ENCODE measurements at regions not wholly inside any gene's neighbourhood (a gene's known extent, or its start where the extent isn't known, plus 50 kb on each side); places are given as distances from the start of the nearest gene placed in this dataset.

DNA sequence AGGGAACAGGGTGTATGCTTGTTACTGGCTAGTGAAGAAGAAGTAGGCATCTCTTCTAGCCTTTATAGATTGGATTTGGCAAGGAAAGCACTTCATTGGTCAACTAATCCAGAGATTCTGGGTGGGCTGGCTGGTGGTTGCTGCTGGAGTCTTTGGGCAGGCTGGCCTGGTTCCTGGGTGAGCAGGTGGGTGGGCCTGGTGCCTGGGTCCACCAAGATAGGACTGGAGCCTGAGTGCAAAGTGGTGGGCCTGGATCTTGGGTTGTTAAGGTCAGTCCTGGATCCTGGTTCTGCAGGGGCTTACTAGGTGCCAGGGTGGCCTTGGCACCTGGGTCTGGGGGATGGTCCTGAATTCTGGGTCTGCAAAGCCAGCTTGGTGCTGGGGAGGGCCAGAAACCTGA is 482.4 kb upstream of the GHITM start:
- TF ChIP-seq POLR2AphosphoS5 (IDR thresholded peaks at IDR 0.05; ENCODE audit: low read depth, low read length) (no peak), TAF1 (IDR thresholded peaks at IDR 0.05; ENCODE audit: borderline replicate concordance, low read depth, low read length) (no peak)
